Effector memory CD8-positive, alpha-beta T cell (primary cell): ENCODE measurements at regions not wholly inside any gene's neighbourhood (a gene's known extent, or its start where the extent isn't known, plus 50 kb on each side); places are given as distances from the start of the nearest gene placed in this dataset.

ENCODE experiments used
- ATAC-seq: fragments of 150-1000 bp; cut with Tn5 transposase; replicated peaks from 2 replicates; pipeline ENCODE4 v1.10.0; 2021; ENCODE audit warnings: mild to moderate bottlenecking, moderate library complexity
- DNase-seq, 3 experiments: peaks; one replicate each; pipeline ENCODE4 v3.0.0; 2021
- H3K27ac Mint-ChIP-seq, 2 donors: one replicate each; pipeline ENCODE4 v1.8.0; 2022; ENCODE audit warnings: mild to moderate bottlenecking in 2 of 2, mixed read lengths in 2 of 2, moderate library complexity in 2 of 2
- H3K27me3 Mint-ChIP-seq, 2 donors: one replicate each; pipeline ENCODE4 v1.8.0; 2022; ENCODE audit warnings: mixed read lengths in 2 of 2
- H3K36me3 Mint-ChIP-seq: one replicate; pipeline ENCODE4 v1.8.0; 2022; ENCODE audit warnings: mild to moderate bottlenecking, moderate library complexity, mixed read lengths; ENCODE audit not compliant: insufficient read depth
- H3K4me1 Mint-ChIP-seq, 2 donors: one replicate each; pipeline ENCODE4 v1.8.0; 2022; ENCODE audit warnings: low read depth in 2 of 2, mixed read lengths in 2 of 2
- H3K4me3 Mint-ChIP-seq, 2 donors: one replicate each; pipeline ENCODE4 v1.8.0; 2022; ENCODE audit warnings: mild to moderate bottlenecking in 2 of 2, mixed read lengths in 2 of 2, moderate library complexity in 2 of 2
- H3K9me3 Mint-ChIP-seq, 2 donors: one replicate each; pipeline ENCODE4 v1.8.0; 2022; ENCODE audit warnings: mixed read lengths in 2 of 2

GRCh38 chr6:105497549-105497948 is 94.7 kb upstream of the PREP start:
- no peaks in the 10 kb centered on the region for H3K36me3 Mint-ChIP-seq
- ATAC-seq (no peak), DNase-seq (no peak)
- H3K9me3 Mint-ChIP-seq: no peaks in the 10 kb centered on the region
- no peak overlapping the region for H3K4me3 Mint-ChIP-seq
- H3K4me1 Mint-ChIP-seq: no peaks in the 10 kb centered on the region
- H3K27me3 Mint-ChIP-seq: no peaks in the 10 kb centered on the region
- H3K27ac Mint-ChIP-seq: peak overlapping the region in 1 of 2 donors; percentile 39

- H3K36me3 Mint-ChIP-seq: no peaks in the 10 kb centered on the region
- no peak overlapping the region for H3K27ac Mint-ChIP-seq
- no peak for DNase-seq
- no peak overlapping the region for H3K4me3 Mint-ChIP-seq
- H3K9me3 Mint-ChIP-seq: no peaks in the 10 kb centered on the region
- ATAC-seq: peak; percentile 73
- no peaks in the 10 kb centered on the region for H3K27me3 Mint-ChIP-seq
- no peaks in the 10 kb centered on the region for H3K4me1 Mint-ChIP-seq
These were observed 92.6 kb upstream of the PREP start for GRCh38 chr6:105495515-105495914.

- no peak for DNase-seq
- H3K9me3 Mint-ChIP-seq: no peaks in the 10 kb centered on the region
- no peak overlapping the region for H3K4me3 Mint-ChIP-seq
- H3K36me3 Mint-ChIP-seq: no peaks in the 10 kb centered on the region
- ATAC-seq: no peak
- H3K27ac Mint-ChIP-seq: no peak overlapping the region
- peaks cover under 1% of the 10 kb centered on the region in 2 donors for H3K4me1 Mint-ChIP-seq
- H3K27me3 Mint-ChIP-seq: no peaks in the 10 kb centered on the region
These were observed 91.8 kb upstream of the PREP start for GRCh38 chr6:105494688-105495087.

GRCh38 chr6:105493736-105494135 is 90.9 kb upstream of the PREP start:
- DNase-seq: no peak
- H3K9me3 Mint-ChIP-seq: no peaks in the 10 kb centered on the region
- no peak overlapping the region for H3K27ac Mint-ChIP-seq
- no peak overlapping the region for H3K4me3 Mint-ChIP-seq
- no peak for ATAC-seq
- H3K36me3 Mint-ChIP-seq: no peaks in the 10 kb centered on the region
- H3K27me3 Mint-ChIP-seq: no peaks in the 10 kb centered on the region
- peaks cover 6 to 9% of the 10 kb centered on the region in 2 donors for H3K4me1 Mint-ChIP-seq

- DNase-seq (no peak), ATAC-seq (no peak)
- Mint-ChIP-seq H3K4me1 (peaks cover 8 to 11% of the 10 kb centered on the region in 2 donors), H3K27ac (peak overlapping the region in 1 of 2 donors; percentile 33), H3K27me3 (no peaks in the 10 kb centered on the region), H3K36me3 (no peaks in the 10 kb centered on the region), H3K4me3 (no peak overlapping the region), H3K9me3 (no peaks in the 10 kb centered on the region)
These were observed 90.1 kb upstream of the PREP start for GRCh38 chr6:105492706-105493673.

GRCh38 chr6:105489216-105489530 is 86.3 kb upstream of the PREP start:
- no peaks in the 10 kb centered on the region for H3K9me3 Mint-ChIP-seq
- H3K4me1 Mint-ChIP-seq: peaks cover 27 to 33% of the 10 kb centered on the region in 2 donors
- peaks cover 9% of the 10 kb centered on the region for H3K36me3 Mint-ChIP-seq
- H3K27me3 Mint-ChIP-seq: no peaks in the 10 kb centered on the region
- no peak overlapping the region for H3K4me3 Mint-ChIP-seq
- DNase-seq (no peak), ATAC-seq (no peak)
- H3K27ac Mint-ChIP-seq: no peak overlapping the region

GRCh38 chr6:105488516-105489215 is 85.8 kb upstream of the PREP start:
- H3K4me1 Mint-ChIP-seq: peaks cover 28 to 37% of the 10 kb centered on the region in 2 donors
- H3K9me3 Mint-ChIP-seq: no peaks in the 10 kb centered on the region
- DNase-seq (no peak), ATAC-seq (no peak)
- no peak overlapping the region for H3K27ac Mint-ChIP-seq
- H3K4me3 Mint-ChIP-seq: no peak overlapping the region
- H3K36me3 Mint-ChIP-seq: peaks cover 9% of the 10 kb centered on the region
- H3K27me3 Mint-ChIP-seq: no peaks in the 10 kb centered on the region

- Mint-ChIP-seq H3K4me1 (peaks cover 34 to 49% of the 10 kb centered on the region in 2 donors), H3K4me3 (peak overlapping the region in 1 of 2 donors; percentile 40), H3K27ac (peak overlapping the region in 1 of 2 donors; percentile 47), H3K27me3 (no peaks in the 10 kb centered on the region), H3K36me3 (peaks cover 12% of the 10 kb centered on the region), H3K9me3 (no peaks in the 10 kb centered on the region)
- no peak for ATAC-seq
- DNase-seq: no peak
These were observed 84.3 kb upstream of the PREP start for GRCh38 chr6:105487040-105487790.

- peaks cover 12% of the 10 kb centered on the region for H3K36me3 Mint-ChIP-seq
- no peaks in the 10 kb centered on the region for H3K27me3 Mint-ChIP-seq
- peak overlapping the region; percentile 92 to 93 for H3K27ac Mint-ChIP-seq
- peaks cover 42 to 55% of the 10 kb centered on the region in 2 donors for H3K4me1 Mint-ChIP-seq
- peak overlapping the region; percentile 44 to 77 for H3K4me3 Mint-ChIP-seq
- H3K9me3 Mint-ChIP-seq: no peaks in the 10 kb centered on the region
- DNase-seq (no peak), ATAC-seq (peak; percentile 47)
These were observed 82.6 kb upstream of the PREP start for GRCh38 chr6:105485456-105485855.

GRCh38 chr6:105484238-105485161 is 81.6 kb upstream of the PREP start:
- Mint-ChIP-seq H3K4me3 (peak overlapping the region; percentile 68 to 77), H3K36me3 (peaks cover 12% of the 10 kb centered on the region), H3K27me3 (no peaks in the 10 kb centered on the region), H3K9me3 (no peaks in the 10 kb centered on the region), H3K27ac (peak overlapping the region; percentile 92 to 93), H3K4me1 (peaks cover 39 to 53% of the 10 kb centered on the region in 2 donors)
- ATAC-seq (peak; percentile 66), DNase-seq (peak in 1 of 3 experiments; percentile 21)

- H3K9me3 Mint-ChIP-seq: no peaks in the 10 kb centered on the region
- H3K4me1 Mint-ChIP-seq: peaks cover 34 to 45% of the 10 kb centered on the region in 2 donors
- H3K4me3 Mint-ChIP-seq: peak overlapping the region; percentile 68 to 77
- ATAC-seq (peak; percentile 35), DNase-seq (no peak)
- H3K27ac Mint-ChIP-seq: peak overlapping the region; percentile 92 to 93
- no peaks in the 10 kb centered on the region for H3K27me3 Mint-ChIP-seq
- peaks cover 12% of the 10 kb centered on the region for H3K36me3 Mint-ChIP-seq
These were observed 80.6 kb upstream of the PREP start for GRCh38 chr6:105483492-105483891.

GRCh38 chr6:105482921-105483320 is 80.0 kb upstream of the PREP start:
- Mint-ChIP-seq H3K9me3 (no peaks in the 10 kb centered on the region), H3K4me3 (peak overlapping the region; percentile 76 to 77), H3K36me3 (peaks cover 12% of the 10 kb centered on the region), H3K4me1 (peaks cover 34 to 44% of the 10 kb centered on the region in 2 donors), H3K27me3 (no peaks in the 10 kb centered on the region), H3K27ac (peak overlapping the region; percentile 92 to 93)
- no peak for DNase-seq
- no peak for ATAC-seq
